ENCODE measurements at regions not wholly inside any gene's neighbourhood (a gene's known extent, or its start where the extent isn't known, plus 50 kb on each side); places are given as distances from the start of the nearest gene placed in this dataset.

DNA sequence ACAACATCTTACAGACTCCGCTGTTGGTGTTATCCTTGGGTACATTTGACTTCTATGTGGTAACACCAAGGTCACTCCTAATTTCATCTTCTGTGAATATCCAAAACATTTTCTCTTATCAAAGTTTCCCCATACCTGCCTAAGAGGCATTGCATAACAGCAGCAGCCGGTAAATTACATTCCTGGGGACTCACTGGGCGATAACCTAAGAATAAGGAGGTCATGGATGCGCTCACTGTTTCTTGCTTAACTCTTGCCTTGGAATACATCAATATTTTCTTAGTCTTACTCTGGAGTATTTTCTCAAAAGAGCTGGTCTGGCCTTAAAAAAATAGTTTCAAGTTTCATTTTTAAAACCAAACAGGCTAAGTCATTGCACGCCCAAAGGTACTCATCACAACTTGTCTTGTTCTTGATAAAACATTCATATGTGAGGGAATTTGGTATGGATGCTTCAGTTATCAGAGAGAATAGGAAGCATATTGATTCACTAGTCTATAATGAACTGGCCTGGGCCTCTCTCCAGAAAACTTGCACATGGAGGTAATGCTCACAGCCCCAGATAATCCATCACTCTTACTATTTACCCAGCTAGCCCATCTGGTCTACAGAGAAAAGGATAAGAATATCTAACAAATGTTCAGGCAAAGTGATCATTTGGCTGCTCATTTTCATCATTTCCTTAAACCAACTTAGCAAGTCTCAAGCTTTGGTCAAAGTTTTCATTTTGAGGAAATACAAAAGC lies 235.0 kb upstream of the ERCC4 start:
- BruUV-seq (replicated peaks) = no TSS peak

DNA sequence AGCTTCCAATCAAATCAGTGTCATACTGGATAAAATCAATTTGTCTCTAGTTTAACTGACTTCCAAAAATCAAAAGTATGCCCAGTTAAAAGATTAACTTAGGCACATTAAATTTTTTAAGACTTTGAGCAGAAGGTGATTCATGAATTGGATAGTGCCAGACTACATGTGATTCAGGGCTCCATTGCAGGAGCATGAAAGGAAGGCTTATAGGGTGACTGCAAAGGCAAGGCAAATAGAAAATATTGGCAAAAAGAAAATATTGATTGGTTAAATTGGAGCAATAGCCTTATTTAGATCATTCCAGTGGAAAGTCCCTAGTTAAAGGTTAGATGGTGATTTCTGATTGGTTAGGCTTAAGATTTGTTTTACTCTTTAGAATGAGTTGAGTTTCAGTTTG lies 223.9 kb upstream of the ERCC4 start:
- TF ChIP-seq, protein P1, sequence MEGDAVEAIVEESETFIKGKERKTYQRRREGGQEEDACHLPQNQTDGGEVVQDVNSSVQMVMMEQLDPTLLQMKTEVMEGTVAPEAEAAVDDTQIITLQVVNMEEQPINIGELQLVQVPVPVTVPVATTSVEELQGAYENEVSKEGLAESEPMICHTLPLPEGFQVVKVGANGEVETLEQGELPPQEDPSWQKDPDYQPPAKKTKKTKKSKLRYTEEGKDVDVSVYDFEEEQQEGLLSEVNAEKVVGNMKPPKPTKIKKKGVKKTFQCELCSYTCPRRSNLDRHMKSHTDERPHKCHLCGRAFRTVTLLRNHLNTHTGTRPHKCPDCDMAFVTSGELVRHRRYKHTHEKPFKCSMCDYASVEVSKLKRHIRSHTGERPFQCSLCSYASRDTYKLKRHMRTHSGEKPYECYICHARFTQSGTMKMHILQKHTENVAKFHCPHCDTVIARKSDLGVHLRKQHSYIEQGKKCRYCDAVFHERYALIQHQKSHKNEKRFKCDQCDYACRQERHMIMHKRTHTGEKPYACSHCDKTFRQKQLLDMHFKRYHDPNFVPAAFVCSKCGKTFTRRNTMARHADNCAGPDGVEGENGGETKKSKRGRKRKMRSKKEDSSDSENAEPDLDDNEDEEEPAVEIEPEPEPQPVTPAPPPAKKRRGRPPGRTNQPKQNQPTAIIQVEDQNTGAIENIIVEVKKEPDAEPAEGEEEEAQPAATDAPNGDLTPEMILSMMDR (conservative IDR thresholded peaks at IDR 0.05; ENCODE audit: low read length) = no peak
- DNase-seq (ENCODE audit: low spot score) = no peak
- ChIA-PET CTCF (ENCODE audit: unreplicated experiment) (no interaction called here), POLR2A (no interaction called here)
- BruUV-seq (replicated peaks) = no TSS peak
- Histone ChIP-seq H3K4me1 (ENCODE audit: insufficient read depth, low read length, poor library complexity, severe bottlenecking) (no peaks in the 10 kb centered on the region), H3K36me3 (ENCODE audit: insufficient read depth, low read length) (no peaks in the 10 kb centered on the region), H4K20me1 (ENCODE audit: insufficient read depth, low read length) (no peaks in the 10 kb centered on the region), H3K4me2 (ENCODE audit: low read length) (no peak overlapping the region), H3K9me2 (ENCODE audit: insufficient read depth, low read length) (no peaks in the 10 kb centered on the region), H3K79me2 (ENCODE audit: insufficient read depth, low read depth, low read length) (no peaks in the 10 kb centered on the region), H3K9me3 (ENCODE audit: low read length) (peaks cover 14% of the 10 kb centered on the region), H3K27ac (ENCODE audit: low read depth, low read length, poor library complexity, severe bottlenecking) (no peak overlapping the region), H3K4me3 (ENCODE audit: low read depth, low read length, poor library complexity, severe bottlenecking) (no peak overlapping the region), H2AFZ (ENCODE audit: low read length) (no peak overlapping the region)
- intact Hi-C loops (cut with micrococcal nuclease; ENCODE audit: unreplicated experiment) = no loop called here

More for the DNA sequence above, 235.0 kb upstream of the ERCC4 start:
- H2AFZ ChIP-seq (ENCODE audit: low read length) = no peak overlapping the region
- ChIA-PET CTCF (ENCODE audit: unreplicated experiment) (no interaction called here), POLR2A (no interaction called here)
- no peak for TF ChIP-seq EZH2phosphoT487 (IDR thresholded peaks at IDR 0.05; ENCODE audit: borderline replicate concordance, low read depth, low read length)
- TF ChIP-seq, protein P1 (conservative IDR thresholded peaks at IDR 0.05; ENCODE audit: low read length) = no peak
- intact Hi-C loops (cut with micrococcal nuclease; ENCODE audit: unreplicated experiment) = no loop called here
- H3K9me3 ChIP-seq (ENCODE audit: low read length) = no peaks in the 10 kb centered on the region
- DNase-seq (ENCODE audit: low spot score) = no peak
- H3K9me2 ChIP-seq (ENCODE audit: insufficient read depth, low read length) = no peaks in the 10 kb centered on the region
- no peak overlapping the region for H3K4me3 ChIP-seq (ENCODE audit: low read depth, low read length, poor library complexity, severe bottlenecking)
- H3K27ac ChIP-seq (ENCODE audit: low read depth, low read length, poor library complexity, severe bottlenecking) = no peak overlapping the region
- H3K36me3 ChIP-seq (ENCODE audit: insufficient read depth, low read length) = no peaks in the 10 kb centered on the region
- no peaks in the 10 kb centered on the region for H3K79me2 ChIP-seq (ENCODE audit: insufficient read depth, low read depth, low read length)
- H4K20me1 ChIP-seq (ENCODE audit: insufficient read depth, low read length) = no peaks in the 10 kb centered on the region
- no peaks in the 10 kb centered on the region for H3K4me1 ChIP-seq (ENCODE audit: insufficient read depth, low read length, poor library complexity, severe bottlenecking)
- H3K4me2 ChIP-seq (ENCODE audit: low read length) = no peak overlapping the region

DNA sequence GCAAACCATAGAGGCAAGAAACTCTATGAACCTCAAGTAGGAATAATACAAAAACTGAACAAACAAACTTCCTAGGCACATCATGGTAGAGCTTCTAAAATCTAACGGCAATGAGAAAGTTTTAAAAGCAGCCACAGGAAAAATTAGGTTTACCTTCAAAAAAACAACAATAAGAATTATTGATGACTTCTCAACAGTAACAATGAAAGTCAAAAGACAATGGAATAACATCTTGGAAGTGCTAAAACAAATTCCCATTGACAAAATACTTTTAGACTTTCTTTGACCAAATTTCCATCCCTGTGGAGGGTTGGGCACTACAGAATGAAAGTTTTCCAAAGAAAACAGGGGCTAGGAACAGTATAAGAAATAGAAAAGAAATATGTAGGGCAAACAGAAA lies 222.9 kb upstream of the ERCC4 start:
- POLR2A ChIA-PET = no interaction called here
- CTCF ChIA-PET (ENCODE audit: unreplicated experiment) = no interaction called here
- H3K79me2 ChIP-seq (ENCODE audit: insufficient read depth, low read depth, low read length) = no peaks in the 10 kb centered on the region
- H3K36me3 ChIP-seq (ENCODE audit: insufficient read depth, low read length) = no peaks in the 10 kb centered on the region
- no peaks in the 10 kb centered on the region for H3K9me2 ChIP-seq (ENCODE audit: insufficient read depth, low read length)
- no peak overlapping the region for H3K4me3 ChIP-seq (ENCODE audit: low read depth, low read length, poor library complexity, severe bottlenecking)
- H3K4me2 ChIP-seq (ENCODE audit: low read length) = no peak overlapping the region
- DNase-seq (ENCODE audit: low spot score) = no peak
- intact Hi-C loops (cut with micrococcal nuclease; ENCODE audit: unreplicated experiment) = no loop called here
- H3K27ac ChIP-seq (ENCODE audit: low read depth, low read length, poor library complexity, severe bottlenecking) = no peak overlapping the region
- H3K4me1 ChIP-seq (ENCODE audit: insufficient read depth, low read length, poor library complexity, severe bottlenecking) = no peaks in the 10 kb centered on the region
- TF ChIP-seq, protein P1 (conservative IDR thresholded peaks at IDR 0.05; ENCODE audit: low read length) = no peak
- no peak for TF ChIP-seq EZH2phosphoT487 (IDR thresholded peaks at IDR 0.05; ENCODE audit: borderline replicate concordance, low read depth, low read length)
- BruUV-seq (replicated peaks) = no TSS peak
- H4K20me1 ChIP-seq (ENCODE audit: insufficient read depth, low read length) = no peaks in the 10 kb centered on the region
- H2AFZ ChIP-seq (ENCODE audit: low read length) = no peak overlapping the region
- H3K9me3 ChIP-seq (ENCODE audit: low read length) = peaks cover 14% of the 10 kb centered on the region

Data from OCI-LY7 (cell line).